IMR-90 (cell line): ENCODE measurements at regions not wholly inside any gene's neighbourhood (a gene's known extent, or its start where the extent isn't known, plus 50 kb on each side); places are given as distances from the start of the nearest gene placed in this dataset.

Source experiments
- ATAC-seq: fragments of 200-7000 bp; cut with Tn5 transposase; 2 replicates; pipeline ENCODE4 v1.9.1; 2020; ENCODE audit warnings: low read depth, mild to moderate bottlenecking, moderate library complexity
- BruUV-seq: library from RNA; stranded (reverse); fragments of 400-500 nt; replicated peaks from 2 replicates; lab custom pipeline; 2021; lab: Mats Ljungman, UMichigan
- CTCF ChIA-PET: fragments of 300-600 bp; formaldehyde crosslinking; extraction: SDS; loops from one replicate; lab custom pipeline; 2021; ENCODE audit warnings: antibody characterized with exemption; lab: Yijun Ruan, JAX
- POLR2A ChIA-PET: fragments of 300-600 bp; sonication (Branson Sonifier 250); formaldehyde crosslinking; loops from one replicate; lab custom pipeline; 2022; ENCODE audit warnings: antibody characterized with exemption; ENCODE audit not compliant: unreplicated experiment; lab: Charles Lee
- DNase-seq: peaks from one replicate; pipeline ENCODE4 v3.0.0; 2013
- H2AFZ ChIP-seq: replicated peaks from 2 replicates; pipeline ENCODE3; 2013; ENCODE audit warnings: low read length, mild to moderate bottlenecking; ENCODE audit not compliant: poor library complexity
- H2AK5ac ChIP-seq: 2 replicates; pipeline ENCODE4 v1.6.1; 2013; ENCODE audit warnings: low read depth, low read length, inconsistent platforms
- H2AK9ac ChIP-seq: replicated peaks from 2 replicates; pipeline ENCODE3; 2013; ENCODE audit warnings: mild to moderate bottlenecking, low read depth, low read length, moderate library complexity; ENCODE audit not compliant: poor library complexity
- H2BK120ac ChIP-seq: 2 replicates; pipeline ENCODE4 v1.6.1; 2013; ENCODE audit warnings: low read depth, low read length, inconsistent platforms
- H2BK15ac ChIP-seq: 3 replicates; pipeline ENCODE4 v1.6.1; 2013; ENCODE audit warnings: low read depth, low read length, inconsistent platforms
- H2BK20ac ChIP-seq: 2 replicates; pipeline ENCODE4 v1.6.1; 2013; ENCODE audit warnings: low read depth, mild to moderate bottlenecking, inconsistent platforms, low read length, moderate library complexity
- H2BK5ac ChIP-seq: 2 replicates; pipeline ENCODE4 v1.6.1; 2013; ENCODE audit warnings: mild to moderate bottlenecking, low read depth, low read length, inconsistent platforms; ENCODE audit not compliant: poor library complexity, severe bottlenecking
- H3K14ac ChIP-seq: replicated peaks from 2 replicates; pipeline ENCODE4 v1.6.1; 2013; ENCODE audit warnings: low read depth, low read length, inconsistent platforms
- H3K18ac ChIP-seq: 2 replicates; pipeline ENCODE4 v1.6.1; 2013; ENCODE audit warnings: low read depth, low read length, control low read depth
- H3K23ac ChIP-seq: 2 replicates; pipeline ENCODE4 v1.6.1; 2013; ENCODE audit warnings: low read depth, low read length, inconsistent platforms
- H3K27ac ChIP-seq: 2 replicates; pipeline ENCODE4 v1.5.1; 2013; ENCODE audit warnings: mild to moderate bottlenecking, control low read depth, low read length; ENCODE audit not compliant: insufficient read depth
- H3K27me3 ChIP-seq: 2 replicates; pipeline ENCODE4 v1.6.1; 2013; ENCODE audit warnings: low read length; ENCODE audit not compliant: control insufficient read depth, insufficient read depth
- H3K36me3 ChIP-seq: 2 replicates; pipeline ENCODE4 v1.6.1; 2013; ENCODE audit warnings: low read length, mixed read lengths; ENCODE audit not compliant: control insufficient read depth, insufficient read depth
- H3K4ac ChIP-seq: 2 replicates; pipeline ENCODE4 v1.6.1; 2013; ENCODE audit warnings: low read depth, low read length, inconsistent platforms
- H3K4me1 ChIP-seq: 2 replicates; pipeline ENCODE4 v1.6.1; 2013; ENCODE audit warnings: low read length, mixed read lengths; ENCODE audit not compliant: control insufficient read depth, insufficient read depth
- H3K4me2 ChIP-seq: 2 replicates; pipeline ENCODE4 v1.6.1; 2013; ENCODE audit warnings: low read depth, mild to moderate bottlenecking, control low read depth, low read length, moderate library complexity
- H3K4me3 ChIP-seq: 2 replicates; pipeline ENCODE4 v1.5.1; 2013; ENCODE audit warnings: low read depth, mild to moderate bottlenecking, control low read depth, low read length, moderate library complexity; ENCODE audit not compliant: insufficient read depth
- H3K56ac ChIP-seq: 2 replicates; pipeline ENCODE4 v1.6.1; 2013; ENCODE audit warnings: low read length, inconsistent platforms; ENCODE audit not compliant: insufficient read depth; ENCODE audit errors: extremely low read depth
- H3K79me1 ChIP-seq, 2 experiments: 2 replicates each; pipeline ENCODE4 v1.6.1; 2013; ENCODE audit warnings: low read length in 2 of 2, inconsistent platforms in 1 of 2, low read depth in 1 of 2
- H3K9ac ChIP-seq: 2 replicates; pipeline ENCODE4 v1.6.1; 2013; ENCODE audit warnings: low read depth, low read length, control low read depth
- H3K9me1 ChIP-seq: 2 replicates; pipeline ENCODE4 v1.6.1; 2013; ENCODE audit warnings: low read length, inconsistent platforms; ENCODE audit not compliant: insufficient read depth
- H3K9me3 ChIP-seq: 2 replicates; pipeline ENCODE4 v1.6.1; 2013; ENCODE audit warnings: low read length; ENCODE audit not compliant: control insufficient read depth, insufficient read depth
- H4K20me1 ChIP-seq: 2 replicates; pipeline ENCODE4 v1.6.1; 2013; ENCODE audit warnings: low read length, inconsistent platforms; ENCODE audit not compliant: insufficient read depth
- H4K5ac ChIP-seq: 2 replicates; pipeline ENCODE4 v1.6.1; 2013; ENCODE audit warnings: mild to moderate bottlenecking, low read depth, low read length, control low read depth
- H4K8ac ChIP-seq, 2 experiments: 2 replicates each; pipeline ENCODE4 v1.6.1; 2013; ENCODE audit warnings: low read depth in 2 of 2, low read length in 2 of 2, control low read depth in 1 of 2, inconsistent platforms in 1 of 2
- H4K91ac ChIP-seq: 2 replicates; pipeline ENCODE4 v1.6.1; 2013; ENCODE audit warnings: low read depth, low read length, inconsistent platforms; ENCODE audit not compliant: insufficient read depth
- BHLHE40 ChIP-seq: fragments of 150-350 bp; IDR thresholded peaks from 2 replicates; pipeline ENCODE4 v1.6.1; 2016; ENCODE audit warnings: mild to moderate bottlenecking, low read depth, low read length
- CEBPB ChIP-seq: IDR thresholded peaks from 2 replicates; pipeline ENCODE4 v1.6.1; 2012; ENCODE audit warnings: low read depth, low read length, improper control_type of control experiment
- CTCF ChIP-seq: conservative IDR thresholded peaks from 2 replicates; pipeline ENCODE4 v1.5.1; 2012; ENCODE audit warnings: mild to moderate bottlenecking, low read depth, low read length, improper control_type of control experiment
- MAZ ChIP-seq: IDR thresholded peaks from 2 replicates; pipeline ENCODE4 v1.6.1; 2012; ENCODE audit warnings: low read depth, mild to moderate bottlenecking, low read length, improper control_type of control experiment, moderate library complexity, borderline replicate concordance
- MXI1 ChIP-seq: IDR thresholded peaks from 2 replicates; pipeline ENCODE4 v1.6.1; 2012; ENCODE audit warnings: low read depth, mild to moderate bottlenecking, low read length, moderate library complexity, borderline replicate concordance
- POLR2A ChIP-seq: IDR thresholded peaks from 2 replicates; pipeline ENCODE4 v1.6.1; 2012; ENCODE audit warnings: mild to moderate bottlenecking, low read depth, low read length
- RAD21 ChIP-seq: IDR thresholded peaks from 2 replicates; pipeline ENCODE4 v1.6.1; 2012; ENCODE audit warnings: low read length, improper control_type of control experiment
- SMC3 ChIP-seq: fragments of 150-350 bp; IDR thresholded peaks from 2 replicates; pipeline ENCODE4 v1.6.1; 2016; ENCODE audit warnings: low read depth, mild to moderate bottlenecking, antibody characterized with exemption, low read length, moderate library complexity
- USF2 ChIP-seq: fragments of 150-350 bp; IDR thresholded peaks from 2 replicates; pipeline ENCODE4 v1.6.1; 2017; ENCODE audit warnings: mild to moderate bottlenecking, antibody characterized with exemption, low read length, low read depth
- WGBS, 2 experiments: methylation state at CpG; one replicate each; pipeline versions ENCODE4 v1.1.5 to v1.1.7; 2013; ENCODE audit warnings: missing lambda C conversion rate in 2 of 2; ENCODE audit not compliant: insufficient read length in 1 of 2; ENCODE audit errors: extremely low coverage in 2 of 2; 5-methylcytosine and 5-hydroxymethylcytosine counted together
- dilution Hi-C: fragments of 300-500 bp; cut with HindIII; formaldehyde crosslinking; loops from one replicate; pipeline ENCODE4 v1.14.3; 2018; ENCODE audit warnings: low sequenced_read_pairs; ENCODE audit not compliant: unreplicated experiment
- in situ Hi-C: fragments of 300-500 bp; cut with MboI; formaldehyde crosslinking; loops from 3 replicates; pipeline ENCODE4 v1.14.3; 2019; ENCODE audit warnings: low sequenced_read_pairs, inconsistent platforms, mixed read lengths
- intact Hi-C: fragments of 100-400 bp; cut with micrococcal nuclease; formaldehyde crosslinking; loops from 2 replicates; pipeline ENCODE4 v1.10.0; 2022
- TF ChIP-seq, protein P1 (sequence below): fragments of 150-350 bp; IDR thresholded peaks from 2 replicates; pipeline ENCODE4 v1.6.1; 2016; ENCODE audit warnings: low read depth, mild to moderate bottlenecking, low read length, moderate library complexity, borderline replicate concordance

DNA sequence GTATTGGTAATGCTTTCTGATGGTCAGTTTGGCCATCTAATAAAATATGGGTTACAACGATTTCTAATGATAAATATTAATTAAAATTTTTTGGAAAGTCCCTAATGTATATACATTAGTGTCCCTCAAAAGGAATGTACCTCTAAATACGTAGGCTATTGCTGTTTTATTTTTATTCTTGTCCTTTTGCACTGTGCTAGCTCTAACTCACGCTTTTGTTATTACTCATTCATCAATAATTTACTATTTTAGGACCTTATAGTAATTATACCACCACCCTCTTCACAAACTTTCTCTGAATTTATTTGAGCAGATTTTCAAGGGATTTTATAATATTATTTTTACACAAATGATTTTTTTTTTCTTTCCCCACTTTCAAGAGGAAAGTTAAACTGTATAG lies 795.9 kb upstream of the PCDH9 start:
- Histone ChIP-seq H2AFZ (no peak overlapping the region), H3K27me3 (no peaks in the 10 kb centered on the region), H2BK20ac (no peak overlapping the region), H3K36me3 (no peaks in the 10 kb centered on the region), H3K4me3 (no peak overlapping the region), H4K5ac (no peak overlapping the region), H2BK15ac (no peak overlapping the region), H3K4me1 (no peaks in the 10 kb centered on the region), H2BK5ac (no peak overlapping the region), H2AK5ac (no peak overlapping the region), H2BK120ac (no peak overlapping the region), H4K20me1 (no peaks in the 10 kb centered on the region), H3K9me3 (peaks cover 7% of the 10 kb centered on the region; the same call in 1 of the 2 replicates), H3K56ac (no peak overlapping the region), H4K91ac (no peak overlapping the region), H3K4ac (no peak overlapping the region), H3K23ac (no peak overlapping the region), H3K4me2 (no peak overlapping the region), H2AK9ac (no peak overlapping the region), H3K18ac (no peak overlapping the region), H4K8ac (no peak overlapping the region), H3K9me1 (no peaks in the 10 kb centered on the region), H3K14ac (no peak overlapping the region), H3K27ac (no peak overlapping the region), H3K79me1 (no peaks in the 10 kb centered on the region), H3K9ac (no peak overlapping the region)
- dilution Hi-C loops (no loop called here), intact Hi-C loops (no loop called here), in situ Hi-C loops (no loop called here)
- ChIA-PET POLR2A (interaction anchor here (0.6 kb wide), 1 partner anchor 536 kb away, joined by 3 read pairs; no protein-coding TSS in a partner anchor), CTCF (interaction anchor here (0.6 to 0.7 kb wide), 2 partner anchors 16 to 177 kb away, joined by 3 read pairs; no protein-coding TSS in a partner anchor)
- no peak for DNase-seq
- TF ChIP-seq, protein P1, sequence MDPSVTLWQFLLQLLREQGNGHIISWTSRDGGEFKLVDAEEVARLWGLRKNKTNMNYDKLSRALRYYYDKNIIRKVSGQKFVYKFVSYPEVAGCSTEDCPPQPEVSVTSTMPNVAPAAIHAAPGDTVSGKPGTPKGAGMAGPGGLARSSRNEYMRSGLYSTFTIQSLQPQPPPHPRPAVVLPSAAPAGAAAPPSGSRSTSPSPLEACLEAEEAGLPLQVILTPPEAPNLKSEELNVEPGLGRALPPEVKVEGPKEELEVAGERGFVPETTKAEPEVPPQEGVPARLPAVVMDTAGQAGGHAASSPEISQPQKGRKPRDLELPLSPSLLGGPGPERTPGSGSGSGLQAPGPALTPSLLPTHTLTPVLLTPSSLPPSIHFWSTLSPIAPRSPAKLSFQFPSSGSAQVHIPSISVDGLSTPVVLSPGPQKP, result no peak
- TF ChIP-seq MXI1, result no peak
- no peak for TF ChIP-seq POLR2A
- TF ChIP-seq SMC3, result no peak
- no peak for TF ChIP-seq USF2
- TF ChIP-seq CTCF, result no peak
- TF ChIP-seq CEBPB, result no peak
- no peak for TF ChIP-seq MAZ
- TF ChIP-seq RAD21, result no peak
- no peak for TF ChIP-seq BHLHE40
- WGBS, 2 experiments, result no CpG with 5 or more reads among the region's 3 CpGs
- ATAC-seq, result no peak
- BruUV-seq, result no TSS peak
